GM23338 (cell line): ENCODE measurements at regions not wholly inside any gene's neighbourhood (a gene's known extent, or its start where the extent isn't known, plus 50 kb on each side); places are given as distances from the start of the nearest gene placed in this dataset.
A peak's percentile ranks its signal among the peaks of the same experiment; 100 is the strongest.

Source experiments
- ATAC-seq: fragments of 200-7000 bp; cut with Tn5 transposase; 3 replicates; pipeline ENCODE4 v1.9.1; 2020
- DNase-seq: peaks from one replicate; pipeline ENCODE4 v3.0.0-alpha.2; 2015; ENCODE audit warnings: low spot score
- H2AFZ ChIP-seq: fragments of 200-600 bp; sonication (generic); 2 replicates; pipeline ENCODE4 v1.8.0; 2016; ENCODE audit warnings: antibody characterized with exemption, mild to moderate bottlenecking, moderate library complexity
- H3F3A ChIP-seq: fragments of 200-600 bp; sonication (generic); replicated peaks from 2 replicates; pipeline ENCODE4 v1.8.0; 2017; ENCODE audit warnings: antibody characterized with exemption, mixed run types, low read depth
- H3K27ac ChIP-seq: fragments of 200-600 bp; sonication (generic); 2 replicates; pipeline ENCODE4 v1.6.1; 2016; ENCODE audit warnings: low read depth
- H3K27me3 ChIP-seq: fragments of 200-600 bp; sonication (generic); 2 replicates; pipeline ENCODE4 v1.8.0; 2016; ENCODE audit warnings: mild to moderate bottlenecking, mixed run types, moderate library complexity; ENCODE audit not compliant: insufficient read depth
- H3K36me3 ChIP-seq: fragments of 200-600 bp; sonication (generic); 2 replicates; pipeline ENCODE4 v1.8.0; 2016; ENCODE audit warnings: mild to moderate bottlenecking; ENCODE audit not compliant: insufficient read depth
- H3K4me1 ChIP-seq: fragments of 200-600 bp; sonication (generic); 2 replicates; pipeline ENCODE4 v1.8.0; 2016; ENCODE audit warnings: mild to moderate bottlenecking, moderate library complexity; ENCODE audit not compliant: insufficient read depth
- H3K4me2 ChIP-seq: fragments of 200-600 bp; sonication (generic); 2 replicates; pipeline ENCODE4 v1.7.1; 2017; ENCODE audit warnings: mixed run types
- H3K4me3 ChIP-seq: fragments of 200-600 bp; sonication (generic); 2 replicates; pipeline ENCODE4 v1.6.1; 2016; ENCODE audit warnings: mixed run types
- H3K79me2 ChIP-seq: fragments of 200-600 bp; sonication (generic); replicated peaks from 2 replicates; pipeline ENCODE4 v1.8.0; 2017; ENCODE audit warnings: mild to moderate bottlenecking; ENCODE audit not compliant: insufficient read depth
- H3K9me2 ChIP-seq: fragments of 200-600 bp; sonication (generic); 2 replicates; pipeline ENCODE4 v1.8.0; 2017; ENCODE audit not compliant: insufficient read depth
- H4K20me1 ChIP-seq: fragments of 200-600 bp; sonication (generic); replicated peaks from 2 replicates; pipeline ENCODE4 v1.8.0; 2017; ENCODE audit warnings: mild to moderate bottlenecking; ENCODE audit not compliant: insufficient read depth
- H3K27ac Mint-ChIP-seq: 2 replicates; pipeline ENCODE4 v1.8.0; 2020; ENCODE audit warnings: inconsistent platforms, mild to moderate bottlenecking, moderate library complexity, mixed read lengths
- H3K27me3 Mint-ChIP-seq: 3 replicates; pipeline ENCODE4 v1.8.0; 2022; ENCODE audit warnings: low read depth, mild to moderate bottlenecking, moderate library complexity, mixed read lengths, inconsistent platforms; ENCODE audit not compliant: insufficient read depth, poor library complexity
- H3K36me3 Mint-ChIP-seq: 3 replicates; pipeline ENCODE4 v1.8.0; 2021; ENCODE audit warnings: low read depth, mild to moderate bottlenecking, inconsistent platforms, moderate library complexity, mixed read lengths
- H3K4me1 Mint-ChIP-seq: 3 replicates; pipeline ENCODE4 v1.8.0; 2020; ENCODE audit warnings: mild to moderate bottlenecking, inconsistent platforms, mixed read lengths
- H3K4me3 Mint-ChIP-seq: 3 replicates; pipeline ENCODE4 v1.8.0; 2021; ENCODE audit warnings: moderate library complexity, mild to moderate bottlenecking, inconsistent platforms, mixed read lengths
- H3K9me3 Mint-ChIP-seq: 3 replicates; pipeline ENCODE4 v1.8.0; 2020; ENCODE audit warnings: moderate library complexity, mild to moderate bottlenecking, inconsistent platforms, mixed read lengths
- CREB1 ChIP-seq: fragments of 250-450 bp; sonication (Bioruptor Pico); IDR thresholded peaks from 2 replicates; pipeline ENCODE4 v1.5.0; 2020; ENCODE audit warnings: low read depth, mild to moderate bottlenecking, moderate library complexity
- EZH2 ChIP-seq: fragments of 200-600 bp; sonication (generic); IDR thresholded peaks from one replicate; pipeline ENCODE4 v1.8.0; 2017; ENCODE audit warnings: antibody characterized with exemption, mild to moderate bottlenecking, low read depth; ENCODE audit not compliant: unreplicated experiment
- EZH2phosphoT487 ChIP-seq: fragments of 200-600 bp; sonication (generic); IDR thresholded peaks from one replicate; pipeline ENCODE4 v1.8.1; 2018; ENCODE audit warnings: antibody characterized with exemption; ENCODE audit not compliant: unreplicated experiment
- ZNF114 ChIP-seq: fragments of 250-450 bp; sonication (Bioruptor Pico); IDR thresholded peaks from 2 replicates; pipeline ENCODE4 v1.5.0; 2020; ENCODE audit warnings: mild to moderate bottlenecking, moderate library complexity
- TF ChIP-seq, protein P1 (sequence below), 2 experiments: fragments of 200-600 bp in 1 of 2; sonication (generic) in 1 of 2; conservative IDR thresholded peaks; 2 replicates each; pipeline versions ENCODE4 v1.5.1 to v1.6.1; 2016 to 2017; ENCODE audit warnings: antibody characterized with exemption in 2 of 2, low read depth in 2 of 2, mild to moderate bottlenecking in 2 of 2, moderate library complexity in 1 of 2
- TF ChIP-seq, protein P2 (sequence below): IDR thresholded peaks from one replicate; pipeline ENCODE4 v1.6.1; 2018; ENCODE audit warnings: antibody characterized with exemption; ENCODE audit not compliant: unreplicated experiment

DNA sequence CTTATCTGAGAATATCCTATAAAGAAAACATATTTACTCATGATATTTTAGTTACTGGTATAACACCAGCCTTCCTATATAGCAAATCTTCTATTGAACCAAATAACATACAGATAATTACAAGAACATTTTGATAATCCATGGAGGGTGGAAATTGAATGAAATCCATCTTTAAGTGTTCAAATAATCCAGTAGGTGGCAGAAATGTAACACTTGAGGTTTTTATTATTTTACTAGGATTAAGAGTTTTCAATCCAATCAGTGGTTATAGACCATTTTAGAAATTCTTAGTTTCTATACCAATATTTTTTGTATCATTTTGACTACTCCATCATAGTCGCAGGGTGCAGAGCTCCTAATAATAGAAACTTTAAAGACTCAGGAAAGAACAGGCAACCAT is 101.9 kb upstream of the KCNH8 start:
- Mint-ChIP-seq H3K27me3 (no peaks in the 10 kb centered on the region), H3K36me3 (no peaks in the 10 kb centered on the region), H3K9me3 (no peaks in the 10 kb centered on the region), H3K27ac (no peak overlapping the region), H3K4me1 (no peaks in the 10 kb centered on the region; the same call in 2 of the 3 replicates), H3K4me3 (no peak overlapping the region)
- H3K27me3 ChIP-seq = no peaks in the 10 kb centered on the region
- H2AFZ ChIP-seq = no peak overlapping the region
- H3K79me2 ChIP-seq = no peaks in the 10 kb centered on the region
- TF ChIP-seq, protein P1, sequence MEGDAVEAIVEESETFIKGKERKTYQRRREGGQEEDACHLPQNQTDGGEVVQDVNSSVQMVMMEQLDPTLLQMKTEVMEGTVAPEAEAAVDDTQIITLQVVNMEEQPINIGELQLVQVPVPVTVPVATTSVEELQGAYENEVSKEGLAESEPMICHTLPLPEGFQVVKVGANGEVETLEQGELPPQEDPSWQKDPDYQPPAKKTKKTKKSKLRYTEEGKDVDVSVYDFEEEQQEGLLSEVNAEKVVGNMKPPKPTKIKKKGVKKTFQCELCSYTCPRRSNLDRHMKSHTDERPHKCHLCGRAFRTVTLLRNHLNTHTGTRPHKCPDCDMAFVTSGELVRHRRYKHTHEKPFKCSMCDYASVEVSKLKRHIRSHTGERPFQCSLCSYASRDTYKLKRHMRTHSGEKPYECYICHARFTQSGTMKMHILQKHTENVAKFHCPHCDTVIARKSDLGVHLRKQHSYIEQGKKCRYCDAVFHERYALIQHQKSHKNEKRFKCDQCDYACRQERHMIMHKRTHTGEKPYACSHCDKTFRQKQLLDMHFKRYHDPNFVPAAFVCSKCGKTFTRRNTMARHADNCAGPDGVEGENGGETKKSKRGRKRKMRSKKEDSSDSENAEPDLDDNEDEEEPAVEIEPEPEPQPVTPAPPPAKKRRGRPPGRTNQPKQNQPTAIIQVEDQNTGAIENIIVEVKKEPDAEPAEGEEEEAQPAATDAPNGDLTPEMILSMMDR (conservative IDR thresholded peaks at IDR 0.05; ENCODE audit: low read depth in 2 of 2) = peak in 1 of 2 experiments; percentile 53; a peak in 3 of 4 replicates
- no peak for TF ChIP-seq CREB1
- no peak overlapping the region for H3K27ac ChIP-seq
- H4K20me1 ChIP-seq = no peaks in the 10 kb centered on the region
- no peaks in the 10 kb centered on the region for H3K4me1 ChIP-seq
- ATAC-seq (no peak), DNase-seq (peak; percentile 3)
- H3K9me2 ChIP-seq = no peaks in the 10 kb centered on the region
- H3K36me3 ChIP-seq = no peaks in the 10 kb centered on the region
- H3K4me3 ChIP-seq = no peak overlapping the region
- no peak overlapping the region for H3K4me2 ChIP-seq
- H3F3A ChIP-seq = no peaks in the 10 kb centered on the region

DNA sequence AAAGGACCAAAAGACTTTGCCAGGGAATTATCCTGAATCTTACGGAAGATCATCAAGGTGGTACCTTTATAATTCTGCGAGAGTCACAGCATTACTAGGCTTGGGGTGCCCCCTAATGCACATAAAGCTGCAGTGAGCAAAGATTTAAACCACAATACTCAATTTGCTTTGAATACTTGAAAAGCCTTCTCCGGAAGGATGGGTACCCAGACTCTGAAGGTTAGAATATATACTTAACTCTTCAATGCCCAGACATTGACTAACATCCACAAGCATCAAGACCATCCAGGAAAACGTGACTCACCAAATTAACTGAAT is 117.8 kb upstream of the KCNH8 start:
- Histone ChIP-seq H2AFZ (no peak overlapping the region), H3K79me2 (no peaks in the 10 kb centered on the region), H3K36me3 (no peaks in the 10 kb centered on the region), H3K9me2 (no peaks in the 10 kb centered on the region), H3K4me2 (no peak overlapping the region), H3K4me1 (no peaks in the 10 kb centered on the region), H3F3A (no peaks in the 10 kb centered on the region), H3K27me3 (no peaks in the 10 kb centered on the region), H3K4me3 (no peak overlapping the region), H3K27ac (no peak overlapping the region), H4K20me1 (no peaks in the 10 kb centered on the region)
- no peak for TF ChIP-seq ZNF114 (CRISPR knock-in tag)
- TF ChIP-seq, protein P1 (conservative IDR thresholded peaks at IDR 0.05; ENCODE audit: low read depth in 2 of 2) = peak; percentile 69 to 81
- peak; percentile 61 for DNase-seq
- peaks cover 4% of the 10 kb centered on the region; the same call in 2 of the 3 replicates for H3K36me3 Mint-ChIP-seq
- ATAC-seq = peak; percentile 67
- no peak overlapping the region for H3K27ac Mint-ChIP-seq
- peaks cover 12% of the 10 kb centered on the region; the same call in 2 of the 3 replicates for H3K9me3 Mint-ChIP-seq
- H3K27me3 Mint-ChIP-seq = peaks cover 2% of the 10 kb centered on the region
- no peak overlapping the region for H3K4me3 Mint-ChIP-seq
- H3K4me1 Mint-ChIP-seq = no peaks in the 10 kb centered on the region

DNA sequence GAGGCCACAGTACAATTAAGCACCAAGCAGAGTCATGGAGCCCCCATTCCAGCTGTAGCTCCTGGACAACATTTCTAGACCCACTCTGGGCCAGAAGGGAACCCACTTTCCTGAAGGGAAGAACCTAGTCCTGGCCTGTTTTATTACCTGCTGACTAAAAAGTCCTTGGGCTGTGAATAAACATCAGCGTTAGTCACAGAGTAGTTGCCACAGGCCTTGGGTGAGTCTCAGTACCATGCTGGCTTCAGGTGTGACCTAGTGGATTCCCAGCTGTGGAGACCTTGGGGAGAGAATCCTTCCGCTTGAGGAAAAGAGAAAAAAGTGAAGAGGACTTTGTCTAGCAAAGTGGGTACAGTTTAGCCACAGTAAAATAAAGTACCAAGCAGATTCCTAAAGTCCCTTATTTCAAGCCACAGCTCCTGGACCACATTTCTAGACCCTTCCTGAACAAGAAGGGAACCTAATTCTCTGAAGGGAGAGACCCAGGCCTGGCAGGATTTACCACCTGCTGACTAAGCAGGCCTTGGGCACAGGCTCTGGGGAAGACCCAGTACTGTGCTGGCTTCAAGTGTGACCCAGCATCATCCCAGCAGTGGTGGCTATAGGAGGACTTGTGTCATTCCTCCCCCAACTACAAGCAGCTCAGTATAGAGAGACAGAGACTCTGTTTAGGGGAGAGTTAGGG is 118.3 kb upstream of the KCNH8 start:
- Histone ChIP-seq H3K4me2 (no peak overlapping the region), H2AFZ (no peak overlapping the region), H3F3A (no peaks in the 10 kb centered on the region), H3K9me2 (no peaks in the 10 kb centered on the region), H3K27ac (no peak overlapping the region), H3K4me3 (no peak overlapping the region), H3K36me3 (no peaks in the 10 kb centered on the region), H3K79me2 (no peaks in the 10 kb centered on the region), H3K4me1 (no peaks in the 10 kb centered on the region), H4K20me1 (no peaks in the 10 kb centered on the region), H3K27me3 (no peaks in the 10 kb centered on the region)
- H3K27ac Mint-ChIP-seq = no peak overlapping the region
- H3K9me3 Mint-ChIP-seq = peaks cover 12% of the 10 kb centered on the region; the same call in 2 of the 3 replicates
- peaks cover 2% of the 10 kb centered on the region for H3K27me3 Mint-ChIP-seq
- peak; percentile 59; the same call in 2 of the 3 replicates for ATAC-seq
- peaks cover 4% of the 10 kb centered on the region; the same call in 2 of the 3 replicates for H3K36me3 Mint-ChIP-seq
- H3K4me3 Mint-ChIP-seq = no peak overlapping the region
- H3K4me1 Mint-ChIP-seq = no peaks in the 10 kb centered on the region
- TF ChIP-seq, protein P2, sequence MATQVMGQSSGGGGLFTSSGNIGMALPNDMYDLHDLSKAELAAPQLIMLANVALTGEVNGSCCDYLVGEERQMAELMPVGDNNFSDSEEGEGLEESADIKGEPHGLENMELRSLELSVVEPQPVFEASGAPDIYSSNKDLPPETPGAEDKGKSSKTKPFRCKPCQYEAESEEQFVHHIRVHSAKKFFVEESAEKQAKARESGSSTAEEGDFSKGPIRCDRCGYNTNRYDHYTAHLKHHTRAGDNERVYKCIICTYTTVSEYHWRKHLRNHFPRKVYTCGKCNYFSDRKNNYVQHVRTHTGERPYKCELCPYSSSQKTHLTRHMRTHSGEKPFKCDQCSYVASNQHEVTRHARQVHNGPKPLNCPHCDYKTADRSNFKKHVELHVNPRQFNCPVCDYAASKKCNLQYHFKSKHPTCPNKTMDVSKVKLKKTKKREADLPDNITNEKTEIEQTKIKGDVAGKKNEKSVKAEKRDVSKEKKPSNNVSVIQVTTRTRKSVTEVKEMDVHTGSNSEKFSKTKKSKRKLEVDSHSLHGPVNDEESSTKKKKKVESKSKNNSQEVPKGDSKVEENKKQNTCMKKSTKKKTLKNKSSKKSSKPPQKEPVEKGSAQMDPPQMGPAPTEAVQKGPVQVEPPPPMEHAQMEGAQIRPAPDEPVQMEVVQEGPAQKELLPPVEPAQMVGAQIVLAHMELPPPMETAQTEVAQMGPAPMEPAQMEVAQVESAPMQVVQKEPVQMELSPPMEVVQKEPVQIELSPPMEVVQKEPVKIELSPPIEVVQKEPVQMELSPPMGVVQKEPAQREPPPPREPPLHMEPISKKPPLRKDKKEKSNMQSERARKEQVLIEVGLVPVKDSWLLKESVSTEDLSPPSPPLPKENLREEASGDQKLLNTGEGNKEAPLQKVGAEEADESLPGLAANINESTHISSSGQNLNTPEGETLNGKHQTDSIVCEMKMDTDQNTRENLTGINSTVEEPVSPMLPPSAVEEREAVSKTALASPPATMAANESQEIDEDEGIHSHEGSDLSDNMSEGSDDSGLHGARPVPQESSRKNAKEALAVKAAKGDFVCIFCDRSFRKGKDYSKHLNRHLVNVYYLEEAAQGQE = no peak
- TF ChIP-seq EZH2phosphoT487 = no peak
- TF ChIP-seq EZH2 = no peak
- DNase-seq = no peak
